Colon (tissue), 2 donors: ENCODE measurements at regions not wholly inside any gene's neighbourhood (a gene's known extent, or its start where the extent isn't known, plus 50 kb on each side); places are given as distances from the start of the nearest gene placed in this dataset.

Source experiments
- FAIRE-seq: peaks from 2 replicates; lab custom pipeline; 2012; peaks lifted over from hg19 to GRCh38; lab: Jason Lieb, UNC
- donor health status: control.
- donor health status: control.

DNA sequence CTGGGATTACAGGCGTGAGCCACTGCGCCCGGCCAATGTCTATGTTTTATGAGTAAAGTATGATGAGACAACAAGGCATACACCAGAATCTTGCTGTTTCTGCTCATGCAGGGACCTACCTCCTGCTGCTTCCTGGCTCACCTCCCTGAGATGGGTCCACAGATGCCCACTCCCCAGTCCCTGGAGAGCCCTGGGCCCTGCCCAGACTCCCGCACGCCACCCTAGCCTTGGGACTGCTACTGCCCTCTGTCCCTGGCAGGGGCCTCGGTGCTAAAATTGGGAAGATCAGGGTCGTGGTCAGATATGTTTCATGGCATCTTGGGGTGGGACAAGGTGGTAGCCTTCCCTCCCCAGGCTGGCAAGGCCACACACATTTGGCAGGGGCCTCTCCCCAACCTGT is 84.3 kb upstream of the BCOR start:
- FAIRE-seq: no peak

DNA sequence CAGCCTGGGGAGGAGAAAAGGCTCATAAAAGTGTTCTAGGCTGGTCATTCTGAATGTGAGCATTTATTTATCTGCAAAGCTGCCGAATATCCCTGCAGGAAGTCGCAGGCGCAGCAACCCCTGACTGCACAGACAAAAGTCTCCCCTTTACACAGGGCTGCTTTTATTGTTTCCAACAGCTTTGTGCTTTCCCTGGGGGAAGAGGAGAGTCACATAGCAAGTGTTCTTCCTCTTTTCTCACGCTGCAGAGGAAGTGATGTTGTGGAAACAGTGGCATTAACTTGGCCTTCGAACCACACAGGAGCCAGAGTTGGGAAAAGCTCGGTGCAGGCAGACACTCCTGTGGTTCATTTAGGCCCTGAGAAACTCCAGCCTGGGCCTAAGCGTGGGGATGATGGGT is 81.5 kb upstream of the BCOR start:
- no peak for FAIRE-seq

DNA sequence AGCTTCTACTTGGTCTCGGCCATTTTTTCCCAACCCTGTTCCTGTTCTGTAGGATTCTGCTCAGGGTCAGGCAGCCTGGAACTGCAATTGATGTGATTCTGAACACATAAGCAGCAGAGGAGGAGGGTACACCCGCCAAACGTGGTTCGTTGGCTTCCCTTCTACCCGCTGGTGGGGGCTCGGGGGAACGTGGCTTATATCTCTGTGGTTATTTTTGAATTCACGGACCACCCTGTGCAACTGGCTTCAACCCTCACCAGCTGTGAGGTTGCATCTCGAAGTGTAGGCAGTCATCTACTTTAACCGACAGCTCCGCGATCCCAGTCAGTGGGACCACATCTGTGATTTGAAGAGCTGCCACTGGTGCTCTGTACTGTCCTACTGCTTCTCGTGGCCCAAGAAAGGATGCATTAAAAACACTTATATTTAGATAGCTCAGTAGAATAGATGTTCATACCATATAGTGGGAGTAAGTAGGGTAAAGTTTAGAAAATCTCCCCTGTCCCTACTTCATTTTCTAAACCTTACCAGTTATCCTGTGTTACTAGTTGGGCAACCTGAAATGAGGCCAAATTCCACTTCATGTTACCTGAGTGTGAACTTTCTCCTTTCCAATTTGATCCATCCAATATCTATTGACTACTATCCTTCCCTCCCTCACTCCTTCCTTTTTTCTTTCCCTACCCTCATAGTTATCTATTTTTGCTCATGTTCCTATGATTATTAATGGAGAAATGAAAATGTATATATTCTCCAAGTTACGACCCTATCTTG is 80.4 kb upstream of the BCOR start:
- no peak for FAIRE-seq

- FAIRE-seq: no peak
Observed at GRCh38 chrX:40177489-40177888, 79.7 kb upstream of the BCOR start.

- no peak for FAIRE-seq
Observed at GRCh38 chrX:40177117-40177430, 79.3 kb upstream of the BCOR start.

DNA sequence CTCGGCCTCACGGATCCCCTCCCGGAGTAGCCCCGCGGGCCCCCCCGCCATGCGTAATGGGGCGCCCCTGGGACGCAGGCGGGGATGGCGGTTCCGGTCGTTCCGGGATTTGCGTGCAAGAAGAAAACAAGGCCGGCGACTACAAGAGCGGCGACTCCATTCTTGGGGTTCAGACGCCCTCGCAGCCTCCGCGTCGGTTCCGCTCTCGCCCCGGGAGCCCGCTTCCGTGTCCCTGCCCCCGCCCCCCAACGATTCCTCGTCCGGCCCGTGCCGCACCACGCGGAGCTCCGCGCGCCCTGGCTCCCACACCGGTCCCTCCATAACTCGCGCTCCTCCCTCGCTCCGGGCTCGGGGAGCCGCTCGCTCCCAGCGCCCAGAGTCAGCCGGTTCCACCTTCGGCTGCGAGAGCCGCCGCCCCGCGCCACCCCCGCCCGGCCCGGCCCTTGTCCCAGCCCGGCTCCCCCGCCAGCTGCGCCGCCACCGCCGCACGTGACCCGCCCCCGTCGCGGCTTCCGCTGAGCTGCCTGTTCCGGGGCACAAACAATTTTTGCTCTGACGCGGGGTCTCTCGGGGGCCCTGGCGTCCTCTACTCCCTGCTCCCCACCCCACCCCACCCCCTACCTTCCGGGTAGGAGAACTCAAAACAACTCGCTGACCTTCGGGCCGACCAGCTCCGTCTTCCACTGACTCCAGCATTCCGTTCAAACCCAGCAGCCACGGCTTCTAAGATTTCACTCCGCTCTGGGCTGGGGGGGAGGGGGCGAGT is 78.8 kb upstream of the BCOR start:
- no peak for FAIRE-seq

GRCh38 chrX:40175511-40176350 is 78.0 kb upstream of the BCOR start:
- FAIRE-seq: no peak

DNA sequence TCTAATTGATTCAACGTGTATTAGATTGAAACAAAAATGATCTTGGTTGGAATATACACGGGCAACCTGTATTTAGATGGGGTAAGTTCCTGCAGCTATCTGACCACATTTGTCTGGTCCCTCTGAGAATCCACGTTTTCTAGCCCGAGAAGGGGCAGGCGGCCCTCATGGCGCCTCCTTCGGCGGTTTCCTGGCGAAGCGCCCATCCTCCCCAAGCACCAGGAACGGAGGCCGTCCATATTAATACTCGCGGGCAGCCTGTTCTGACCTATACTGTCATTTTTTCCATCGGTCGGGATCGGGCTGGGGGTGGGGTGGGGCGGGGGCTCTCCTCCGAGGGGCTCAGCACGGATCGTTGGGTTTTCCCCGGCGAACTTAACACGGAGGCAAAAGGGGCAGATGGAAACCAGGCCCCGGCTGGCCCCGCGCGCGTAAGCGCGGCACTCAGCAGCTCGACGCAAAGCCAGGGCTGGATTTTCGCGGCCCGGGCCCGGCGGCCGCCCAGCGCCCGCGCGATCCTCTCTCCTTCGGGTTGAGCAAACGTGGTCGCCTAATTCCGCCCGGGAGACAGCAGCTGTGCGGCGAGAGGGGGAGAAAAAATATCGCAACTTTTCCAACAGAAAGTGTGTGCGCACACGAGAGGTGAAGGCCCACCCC is 77.2 kb upstream of the BCOR start:
- no peak for FAIRE-seq

GRCh38 chrX:40174001-40174853 is 76.5 kb upstream of the BCOR start:
- FAIRE-seq: no peak

- FAIRE-seq: no peak
Observed at GRCh38 chrX:40173143-40174000, 75.6 kb upstream of the BCOR start.

- no peak for FAIRE-seq
Observed at GRCh38 chrX:40172401-40173142, 74.8 kb upstream of the BCOR start.

DNA sequence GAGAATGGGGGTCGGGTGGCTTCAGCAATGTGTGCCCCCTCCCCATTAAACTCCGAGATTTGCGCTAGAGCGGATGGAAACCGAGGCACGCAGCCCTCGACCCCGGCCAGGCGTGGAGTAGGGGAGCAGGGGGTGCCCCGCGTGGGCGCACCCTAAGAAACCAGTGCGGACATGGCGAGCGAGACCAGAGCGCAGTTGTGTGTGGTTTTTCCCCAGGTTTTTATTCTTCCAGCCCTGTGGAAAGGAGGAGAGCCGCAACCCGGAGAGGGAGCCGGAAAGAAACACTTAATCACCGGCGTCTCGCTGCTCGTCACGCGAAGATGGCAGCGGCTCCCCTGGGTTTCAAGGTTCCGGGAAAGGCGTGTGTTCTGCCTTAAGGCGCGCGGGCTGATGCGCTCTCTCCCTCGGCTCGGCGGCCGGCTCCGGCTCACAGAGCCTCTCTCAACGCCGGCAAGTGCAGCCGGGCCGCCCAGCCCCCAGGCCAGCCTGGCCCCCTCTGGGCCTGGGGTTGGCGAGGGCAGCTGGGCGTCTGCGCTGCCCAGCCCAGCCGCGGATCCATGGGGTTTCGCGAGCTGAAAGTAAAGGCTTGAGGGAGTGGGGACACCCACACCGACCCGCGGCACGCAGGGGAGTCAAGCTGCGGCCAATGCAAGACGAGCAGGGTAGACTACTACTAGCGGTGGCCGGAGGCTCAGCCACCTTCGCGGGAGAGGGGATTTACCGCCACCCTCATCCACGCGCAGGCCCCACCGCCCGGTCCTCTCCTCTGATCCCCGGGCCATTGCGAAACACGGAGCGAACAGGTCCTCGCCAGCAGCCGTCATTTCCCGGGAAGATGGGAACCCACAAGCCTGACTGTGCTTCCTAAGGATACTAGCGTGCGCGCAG is 74.0 kb upstream of the BCOR start:
- FAIRE-seq: no peak

DNA sequence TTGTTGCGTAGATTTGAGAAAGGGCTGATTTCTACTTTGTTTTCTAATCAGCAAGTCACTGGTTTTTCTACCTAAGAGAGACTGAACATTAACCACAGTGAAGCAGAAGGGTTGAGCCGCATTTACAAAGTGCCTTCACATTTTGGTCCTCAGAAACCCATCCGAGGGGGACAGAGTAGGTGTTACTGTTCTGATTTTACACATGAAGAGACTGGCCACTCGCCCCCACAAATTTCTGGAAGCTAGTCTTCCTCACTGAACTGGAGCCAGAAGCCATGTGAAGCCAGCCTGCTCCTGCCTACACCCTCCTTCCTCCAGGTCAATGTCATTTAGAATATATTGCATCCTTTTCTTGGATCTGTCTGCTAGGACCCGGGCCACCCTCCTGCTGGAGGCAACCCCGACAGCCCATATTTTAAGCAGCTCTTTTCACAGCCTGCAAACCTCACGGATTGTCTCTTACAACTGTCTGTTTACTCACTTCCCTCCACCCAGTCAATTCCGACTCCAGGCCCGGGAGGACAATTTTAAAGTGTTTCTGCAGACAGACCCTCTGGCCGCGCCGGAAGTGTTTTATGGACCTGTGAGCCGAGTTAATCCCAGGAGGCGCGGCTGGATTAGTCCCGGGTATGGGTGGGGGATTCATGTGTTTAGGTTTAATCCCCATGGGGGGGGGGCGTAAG is 73.2 kb upstream of the BCOR start:
- FAIRE-seq: no peak

GRCh38 chrX:40169193-40170101 is 71.7 kb upstream of the BCOR start:
- no peak for FAIRE-seq

GRCh38 chrX:40168480-40169011 is 70.8 kb upstream of the BCOR start:
- FAIRE-seq: no peak

DNA sequence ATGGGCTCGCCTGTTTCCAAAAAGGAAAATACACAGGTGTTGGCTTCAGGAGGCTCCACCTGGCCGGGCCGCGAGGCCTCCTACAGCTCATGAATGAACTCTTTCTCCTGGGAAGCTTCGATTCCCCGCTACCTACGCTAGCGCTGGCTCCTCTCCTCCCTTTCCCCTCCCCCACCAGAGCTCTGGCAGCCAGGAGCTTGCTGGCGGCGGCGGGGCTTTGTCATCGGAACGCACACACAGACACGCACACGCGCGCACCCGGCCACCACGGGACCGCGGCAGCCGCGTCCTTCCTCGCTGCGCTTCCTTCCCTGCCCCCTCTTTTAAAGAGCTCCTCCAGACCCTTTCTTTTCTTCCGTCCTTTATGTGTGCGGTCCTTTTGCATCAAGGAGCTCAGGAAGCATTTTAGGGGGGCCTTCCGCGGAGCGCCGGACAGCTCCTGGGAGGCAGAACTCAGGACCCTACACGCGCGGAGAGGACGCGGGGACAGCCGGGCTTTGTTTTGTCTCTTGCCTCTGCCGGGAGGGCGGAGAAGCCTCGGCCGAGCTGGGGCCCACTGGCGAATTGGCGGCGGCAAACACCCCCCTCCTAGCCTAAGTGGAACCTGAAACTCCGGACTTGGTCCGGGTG is 70.2 kb upstream of the BCOR start:
- no peak for FAIRE-seq
